HG03520 (cell line): ENCODE measurements at regions not wholly inside any gene's neighbourhood (a gene's known extent, or its start where the extent isn't known, plus 50 kb on each side); places are given as distances from the start of the nearest gene placed in this dataset.

Source experiments
- ATAC-seq: cut with Tn5 transposase; IDR thresholded peaks from one replicate; pipeline ENCODE4 v1.9.1; 2021; ENCODE audit warnings: mild to moderate bottlenecking, moderate library complexity; ENCODE audit not compliant: unreplicated experiment

DNA sequence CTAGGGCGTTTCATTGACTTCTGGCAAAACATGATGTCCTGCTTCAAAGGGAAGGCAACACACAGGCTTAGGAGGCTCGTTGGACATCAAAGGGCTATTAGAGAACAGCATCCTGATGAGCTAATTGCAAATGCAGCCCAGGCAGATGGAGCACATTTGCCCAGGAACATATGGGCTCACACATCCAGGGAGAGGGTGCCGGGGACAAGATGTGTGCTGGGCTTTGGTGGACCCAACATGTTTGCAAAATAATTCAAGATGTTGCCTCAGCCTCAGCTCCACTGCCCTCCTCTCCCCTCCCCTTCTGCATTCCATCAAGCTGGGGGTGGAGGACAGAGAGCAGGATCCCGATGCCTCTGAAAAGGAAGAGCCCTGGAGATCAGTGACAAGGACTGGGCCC, 217.1 kb upstream of the ZMIZ1 start:
- no peak for ATAC-seq

GRCh38 chr10:78852466-78853240, 216.1 kb upstream of the ZMIZ1 start:
- no peak for ATAC-seq

- ATAC-seq, result no peak
Measured at GRCh38 chr10:78853864-78854263, 214.9 kb upstream of the ZMIZ1 start.

DNA sequence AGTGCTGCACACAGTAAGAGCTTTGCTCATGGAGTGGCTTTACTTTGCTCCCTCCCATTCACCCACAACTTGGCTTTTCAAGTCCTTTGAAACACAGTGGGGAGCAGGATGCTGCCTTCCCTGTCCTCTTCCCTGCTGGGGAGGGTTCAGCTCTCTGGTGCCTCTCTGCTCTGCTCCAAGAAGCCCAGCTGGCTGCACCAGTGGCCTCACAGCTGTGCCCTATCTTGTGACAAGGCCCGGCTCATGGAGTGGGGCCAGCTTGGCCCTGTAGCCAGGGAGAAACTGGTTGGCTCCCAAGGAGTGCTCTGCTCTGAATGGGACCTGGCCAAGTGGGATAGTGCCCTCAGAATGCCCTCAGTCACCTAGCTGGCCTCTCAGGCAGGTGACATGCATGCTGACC, 212.3 kb upstream of the ZMIZ1 start:
- no peak for ATAC-seq

- ATAC-seq, result no peak
Measured at GRCh38 chr10:78857193-78857592, 211.6 kb upstream of the ZMIZ1 start.

- no peak for ATAC-seq
Measured at GRCh38 chr10:78859266-78859665, 209.5 kb upstream of the ZMIZ1 start.

DNA sequence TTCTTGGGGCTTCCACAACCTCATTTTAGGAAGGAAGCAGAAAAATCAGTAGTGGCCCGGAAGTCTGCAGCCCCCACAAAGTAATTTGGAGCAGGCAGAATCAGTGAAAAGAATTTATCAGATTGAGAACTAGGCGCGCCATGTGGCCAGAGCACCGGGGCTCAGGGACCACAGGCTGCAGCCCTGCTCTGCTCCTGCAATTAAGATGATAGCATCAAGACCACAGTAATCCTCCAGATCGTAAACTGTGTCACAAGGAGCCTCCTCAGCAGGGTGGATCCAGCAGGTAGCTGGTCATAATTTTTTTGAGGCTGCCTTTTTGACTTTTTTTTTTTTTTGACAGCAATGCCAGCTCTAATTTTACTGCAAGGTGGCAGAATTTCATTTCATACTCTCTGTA, 209.0 kb upstream of the ZMIZ1 start:
- no peak for ATAC-seq

DNA sequence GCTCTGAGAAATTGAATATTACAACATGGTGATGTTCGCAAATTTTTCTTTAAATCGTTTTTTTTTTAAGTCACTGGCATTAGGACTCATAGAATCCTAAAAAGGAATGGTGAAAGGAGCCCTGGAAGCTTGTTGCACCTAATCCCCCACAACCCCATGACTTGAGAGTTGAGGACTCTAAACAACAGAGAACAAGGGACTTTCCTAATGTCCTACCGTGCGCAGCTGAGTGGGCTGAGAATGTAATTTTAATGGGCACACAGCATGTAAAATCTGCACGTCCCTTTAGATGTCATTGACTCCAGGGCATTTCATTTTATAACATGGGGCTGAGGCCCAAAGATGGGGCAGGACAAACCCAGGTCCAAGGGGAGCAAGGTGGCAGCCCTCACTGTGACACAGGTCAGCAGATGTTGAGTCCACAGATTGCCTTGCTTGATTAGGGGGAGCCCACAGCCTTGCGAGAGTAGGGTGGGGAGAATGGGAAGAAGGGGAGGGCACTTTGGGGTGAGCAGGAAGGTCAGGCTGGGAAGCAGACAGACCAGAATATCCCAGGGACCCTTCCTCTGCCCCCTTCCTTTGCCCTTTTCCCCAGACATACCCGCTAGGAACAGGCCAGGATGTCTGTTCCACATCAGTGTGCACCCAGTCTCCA, 208.4 kb upstream of the ZMIZ1 start:
- ATAC-seq, result no peak

GRCh38 chr10:78861529-78862327, 207.0 kb upstream of the ZMIZ1 start:
- no peak for ATAC-seq

GRCh38 chr10:78862328-78862640, 206.5 kb upstream of the ZMIZ1 start:
- ATAC-seq, result no peak

DNA sequence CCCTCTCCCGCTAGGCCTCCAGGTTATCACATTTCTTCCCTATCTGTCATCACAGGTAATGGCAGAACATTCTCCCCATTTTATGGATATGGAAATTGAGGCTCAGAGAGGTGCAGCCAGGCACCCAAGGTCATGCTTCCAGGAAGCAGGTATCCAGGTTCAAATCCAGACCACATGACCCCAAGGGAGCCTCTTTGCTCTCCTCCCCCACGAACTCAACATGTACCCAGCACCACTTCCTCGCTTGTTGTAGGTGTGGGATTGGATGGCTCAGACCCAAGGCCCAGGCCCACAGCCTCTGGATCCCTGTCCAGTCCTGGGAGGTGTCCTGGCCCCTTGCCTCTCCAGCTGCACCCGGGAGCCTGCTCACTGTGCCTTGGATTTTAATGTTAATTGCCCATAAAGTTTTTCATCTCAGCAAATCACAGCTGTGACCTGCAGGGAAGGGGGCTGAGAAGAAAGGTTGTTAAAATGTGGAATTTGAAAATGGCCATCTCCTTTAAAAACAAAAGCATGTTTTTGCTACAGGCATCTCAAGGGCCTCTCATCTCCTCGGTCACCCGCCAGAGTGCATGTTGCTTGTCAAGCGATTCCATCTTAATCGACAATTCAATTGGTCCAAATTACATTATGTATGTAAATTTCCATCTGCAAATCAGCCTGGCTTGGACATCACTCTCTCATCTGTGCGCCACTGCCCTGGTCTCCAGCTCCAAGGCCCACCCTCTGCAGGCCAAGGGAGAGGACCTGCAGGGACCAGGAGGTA, 205.4 kb upstream of the ZMIZ1 start:
- ATAC-seq, result no peak

DNA sequence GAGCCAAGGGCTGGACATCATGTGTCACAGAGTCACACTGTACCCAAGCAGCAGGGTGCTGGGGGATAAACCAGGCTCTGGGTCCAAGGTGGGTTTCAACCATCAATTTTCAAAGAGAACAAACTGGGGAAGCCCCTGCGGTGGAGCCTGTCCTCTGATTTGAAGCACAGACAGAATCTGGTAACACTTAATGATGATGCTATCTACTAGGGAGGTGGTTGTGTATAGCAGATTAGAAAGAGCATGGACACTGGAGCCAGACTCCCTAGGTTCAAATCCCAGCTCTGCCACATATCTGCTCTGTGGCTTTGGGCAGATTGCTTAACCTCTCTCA, 204.9 kb upstream of the ZMIZ1 start:
- no peak for ATAC-seq

DNA sequence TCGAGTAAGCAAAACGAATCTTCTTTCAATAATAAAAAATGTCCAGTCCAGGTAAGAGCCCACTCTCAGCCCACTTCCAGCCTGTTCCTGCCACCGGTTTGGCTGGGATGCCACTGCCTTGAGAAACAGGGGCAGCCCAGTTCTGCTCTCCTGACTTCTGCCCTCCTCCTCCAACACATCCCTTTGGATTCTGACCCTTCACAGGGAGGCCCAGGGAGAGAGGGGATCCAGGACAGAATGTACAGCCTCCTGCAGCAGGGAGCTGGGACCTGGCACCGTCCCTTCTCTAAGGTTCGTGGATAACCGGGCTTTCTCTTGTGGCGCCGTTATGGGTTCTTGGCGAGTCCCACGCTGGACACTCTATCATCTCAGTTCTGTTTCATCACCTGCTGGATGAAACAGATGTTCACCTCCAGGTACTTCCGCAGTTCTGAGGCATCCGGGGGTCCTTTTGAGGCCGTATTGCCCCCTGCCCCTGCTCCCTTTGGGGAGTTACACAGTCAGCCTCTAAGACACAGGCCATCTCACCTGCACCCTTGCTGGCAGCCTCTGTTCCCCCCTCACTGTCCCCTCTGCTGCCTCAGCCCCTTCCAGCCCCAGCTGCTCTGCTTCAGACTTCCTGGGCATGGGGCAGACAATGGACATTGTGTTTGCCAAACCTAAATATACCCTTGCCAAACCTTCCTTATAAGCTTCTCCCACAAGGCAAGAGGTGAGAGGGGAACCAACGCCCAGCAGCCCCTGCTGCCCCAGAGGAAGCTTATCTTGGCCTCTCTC, 203.8 kb upstream of the ZMIZ1 start:
- no peak for ATAC-seq

GRCh38 chr10:78865538-78865875, 203.3 kb upstream of the ZMIZ1 start:
- ATAC-seq, result no peak

- no peak for ATAC-seq
Measured at GRCh38 chr10:78865931-78866717, 202.6 kb upstream of the ZMIZ1 start.

DNA sequence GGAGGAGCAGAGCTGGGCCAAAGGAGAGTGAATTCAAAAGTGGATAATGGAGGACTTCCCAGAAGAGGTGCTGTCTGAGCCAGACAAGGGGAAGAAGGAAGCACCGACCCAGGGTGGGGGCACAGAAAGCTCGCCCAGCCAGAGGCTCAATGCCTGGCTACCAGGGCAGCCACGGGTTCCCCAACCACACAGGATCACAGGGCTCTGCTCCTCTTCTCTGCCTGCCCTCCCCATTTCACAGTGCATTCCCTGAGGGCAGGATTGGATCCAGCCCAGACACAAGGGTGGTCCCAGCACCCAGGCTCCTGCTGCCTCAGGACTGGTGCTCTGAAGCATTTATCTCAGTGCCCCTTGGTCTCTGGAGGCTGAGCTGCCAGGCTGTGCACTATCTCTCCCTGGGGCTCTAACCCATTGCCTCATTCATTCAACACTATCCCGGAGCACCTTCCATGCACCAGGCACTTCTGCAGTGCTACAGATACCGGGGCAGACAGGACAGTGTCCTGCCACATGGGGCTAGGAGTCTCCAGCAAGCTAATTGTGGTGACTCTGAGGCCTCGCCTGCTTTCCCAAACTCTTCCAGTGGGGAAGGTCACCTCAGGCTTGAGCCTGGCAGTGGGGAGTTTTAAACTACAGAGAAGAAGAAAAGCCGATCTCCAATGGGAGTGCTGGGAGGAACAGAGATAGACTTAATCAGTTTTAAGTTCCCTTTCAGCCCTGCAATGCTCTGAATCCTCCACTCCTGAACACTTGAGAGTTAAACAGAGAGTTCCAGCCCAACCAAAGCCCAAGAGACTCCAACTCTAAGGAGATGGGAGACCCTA, 201.8 kb upstream of the ZMIZ1 start:
- no peak for ATAC-seq

- no peak for ATAC-seq
Measured at GRCh38 chr10:78867555-78867939, 201.2 kb upstream of the ZMIZ1 start.

- ATAC-seq, result no peak
Measured at GRCh38 chr10:78868048-78868447, 200.7 kb upstream of the ZMIZ1 start.

- no peak for ATAC-seq
Measured at GRCh38 chr10:78868456-78868855, 200.3 kb upstream of the ZMIZ1 start.
